DND-41 (cell line): ENCODE measurements at regions not wholly inside any gene's neighbourhood (a gene's known extent, or its start where the extent isn't known, plus 50 kb on each side); places are given as distances from the start of the nearest gene placed in this dataset.

ENCODE experiments used
- EZH2 ChIP-seq: IDR thresholded peaks from 3 replicates; pipeline ENCODE4 v1.6.1; 2012; ENCODE audit warnings: borderline replicate concordance, low read depth, mild to moderate bottlenecking, moderate library complexity, low read length, inconsistent platforms; ENCODE audit not compliant: severe bottlenecking
- TF ChIP-seq, protein P1 (sequence below): IDR thresholded peaks from 2 replicates; pipeline ENCODE4 v1.5.1; 2012; ENCODE audit warnings: borderline replicate concordance, low read length, moderate library complexity, mild to moderate bottlenecking; ENCODE audit not compliant: poor library complexity, severe bottlenecking; ENCODE audit errors: extremely low read depth

DNA sequence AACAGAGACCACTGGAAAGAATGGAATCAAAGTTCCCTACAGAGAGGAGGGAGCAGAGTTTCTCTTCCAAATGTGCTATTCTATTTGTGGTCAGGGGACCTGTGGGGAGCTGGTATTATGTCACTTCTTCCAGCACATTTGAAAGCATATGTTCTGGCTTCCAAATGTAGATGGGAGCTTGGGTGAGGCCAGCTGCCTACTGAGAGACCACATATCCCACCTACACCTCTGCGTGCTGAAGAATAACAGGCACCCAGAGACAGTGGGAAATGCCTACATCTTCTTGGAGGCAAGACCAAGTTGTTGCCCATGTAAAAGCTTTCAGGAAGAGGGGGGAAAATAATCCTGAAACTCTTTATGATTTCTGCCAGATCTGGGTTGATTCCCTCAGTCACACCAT lies 286.8 kb upstream of the UMPS start:
- no peak for TF ChIP-seq EZH2
- TF ChIP-seq, protein P1, sequence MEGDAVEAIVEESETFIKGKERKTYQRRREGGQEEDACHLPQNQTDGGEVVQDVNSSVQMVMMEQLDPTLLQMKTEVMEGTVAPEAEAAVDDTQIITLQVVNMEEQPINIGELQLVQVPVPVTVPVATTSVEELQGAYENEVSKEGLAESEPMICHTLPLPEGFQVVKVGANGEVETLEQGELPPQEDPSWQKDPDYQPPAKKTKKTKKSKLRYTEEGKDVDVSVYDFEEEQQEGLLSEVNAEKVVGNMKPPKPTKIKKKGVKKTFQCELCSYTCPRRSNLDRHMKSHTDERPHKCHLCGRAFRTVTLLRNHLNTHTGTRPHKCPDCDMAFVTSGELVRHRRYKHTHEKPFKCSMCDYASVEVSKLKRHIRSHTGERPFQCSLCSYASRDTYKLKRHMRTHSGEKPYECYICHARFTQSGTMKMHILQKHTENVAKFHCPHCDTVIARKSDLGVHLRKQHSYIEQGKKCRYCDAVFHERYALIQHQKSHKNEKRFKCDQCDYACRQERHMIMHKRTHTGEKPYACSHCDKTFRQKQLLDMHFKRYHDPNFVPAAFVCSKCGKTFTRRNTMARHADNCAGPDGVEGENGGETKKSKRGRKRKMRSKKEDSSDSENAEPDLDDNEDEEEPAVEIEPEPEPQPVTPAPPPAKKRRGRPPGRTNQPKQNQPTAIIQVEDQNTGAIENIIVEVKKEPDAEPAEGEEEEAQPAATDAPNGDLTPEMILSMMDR = no peak
